Stomach (tissue), 8 donors: ENCODE measurements at regions not wholly inside any gene's neighbourhood (a gene's known extent, or its start where the extent isn't known, plus 50 kb on each side); places are given as distances from the start of the nearest gene placed in this dataset.

ENCODE experiments used
- DNase-seq, 2 donors: peaks; one replicate each; pipeline versions ENCODE4 v3.0.0 to v3.0.0-alpha.2; 2013 to 2019
- H3K27ac ChIP-seq, 5 donors: fragments of 200-600 bp in 4 of 5; sonication (generic) in 4 of 5; one replicate each; pipeline ENCODE4 v1.5.1; 2013 to 2019; ENCODE audit warnings: mild to moderate bottlenecking in 1 of 5, moderate library complexity in 1 of 5
- H3K27me3 ChIP-seq, 3 donors: fragments of 200-600 bp; sonication (generic); one replicate each; pipeline ENCODE4 v1.5.1; 2017 to 2019; ENCODE audit warnings: mixed run types in 1 of 3
- H3K36me3 ChIP-seq, 4 donors: fragments of 200-600 bp; sonication (generic); 1 replicate in 3 of 4; 2 replicates in 1 of 4; pipeline ENCODE4 v1.5.1; 2016 to 2019
- H3K4me1 ChIP-seq, 4 donors: fragments of 200-600 bp; sonication (generic); one replicate each; pipeline ENCODE4 v1.5.1; 2016 to 2019
- H3K4me3 ChIP-seq, 4 donors: fragments of 200-600 bp; sonication (generic) in 3 of 4; one replicate each; pipeline ENCODE4 v1.5.1; 2016 to 2019; ENCODE audit warnings: mild to moderate bottlenecking in 1 of 4
- H3K9me3 ChIP-seq, 4 donors: fragments of 200-600 bp; sonication (generic); one replicate each; pipeline ENCODE4 v1.5.1; 2016 to 2019
- EP300 ChIP-seq: sonication (generic); formaldehyde crosslinking; IDR thresholded peaks from one replicate; pipeline ENCODE4 v1.6.1; 2017; ENCODE audit warnings: antibody characterized with exemption
- POLR2A ChIP-seq, 4 donors: fragments of 450-650 bp; IDR thresholded peaks; one replicate each; pipeline ENCODE4 v1.6.1; 2016; ENCODE audit warnings: antibody characterized with exemption in 4 of 4, control low read depth in 2 of 4, mild to moderate bottlenecking in 1 of 4, moderate library complexity in 1 of 4
- POLR2AphosphoS5 ChIP-seq, 3 donors: sonication (generic); formaldehyde crosslinking; IDR thresholded peaks; one replicate each; pipeline ENCODE4 v1.6.1; 2016; ENCODE audit warnings: antibody characterized with exemption in 3 of 3
- WGBS, 5 donors: extraction: QIAGEN DNeasy Blood & Tissue Kit in 3 of 5; methylation state at CpG; one replicate each; pipeline versions ENCODE4 v1.1.5 to v1.1.7; 2013 to 2018; 5-methylcytosine and 5-hydroxymethylcytosine counted together
- intact Hi-C: fragments of 100-400 bp; cut with DNase I; formaldehyde crosslinking; loops from one replicate; pipeline ENCODE4 v1.15.1; 2023; ENCODE audit warnings: low total_unique reads
- TF ChIP-seq, protein P1 (sequence below), 7 experiments: fragments of 450-650 bp in 4 of 7; fragments of 200-600 bp in 3 of 7; sonication (generic) in 3 of 7; IDR thresholded peaks; one replicate each; pipeline ENCODE4 v1.5.1; 2016 to 2019; ENCODE audit warnings: antibody characterized with exemption in 7 of 7, control low read depth in 2 of 7, mild to moderate bottlenecking in 1 of 7
- donor health status: healthy with polysubstance abuse.
- donor health status: Bipolar disorder and iron deficiency.
- donor health status: healthy.

- Histone ChIP-seq H3K4me3 (no peak overlapping the region), H3K27ac (no peak overlapping the region), H3K27me3 (no peaks in the 10 kb centered on the region), H3K4me1 (no peaks in the 10 kb centered on the region), H3K9me3 (peaks cover 0 to 5% (median 2%) of the 10 kb centered on the region in 4 donors), H3K36me3 (no peaks in the 10 kb centered on the region)
- intact Hi-C loops = no loop called here
- no peak for TF ChIP-seq EP300
- TF ChIP-seq, protein P1, sequence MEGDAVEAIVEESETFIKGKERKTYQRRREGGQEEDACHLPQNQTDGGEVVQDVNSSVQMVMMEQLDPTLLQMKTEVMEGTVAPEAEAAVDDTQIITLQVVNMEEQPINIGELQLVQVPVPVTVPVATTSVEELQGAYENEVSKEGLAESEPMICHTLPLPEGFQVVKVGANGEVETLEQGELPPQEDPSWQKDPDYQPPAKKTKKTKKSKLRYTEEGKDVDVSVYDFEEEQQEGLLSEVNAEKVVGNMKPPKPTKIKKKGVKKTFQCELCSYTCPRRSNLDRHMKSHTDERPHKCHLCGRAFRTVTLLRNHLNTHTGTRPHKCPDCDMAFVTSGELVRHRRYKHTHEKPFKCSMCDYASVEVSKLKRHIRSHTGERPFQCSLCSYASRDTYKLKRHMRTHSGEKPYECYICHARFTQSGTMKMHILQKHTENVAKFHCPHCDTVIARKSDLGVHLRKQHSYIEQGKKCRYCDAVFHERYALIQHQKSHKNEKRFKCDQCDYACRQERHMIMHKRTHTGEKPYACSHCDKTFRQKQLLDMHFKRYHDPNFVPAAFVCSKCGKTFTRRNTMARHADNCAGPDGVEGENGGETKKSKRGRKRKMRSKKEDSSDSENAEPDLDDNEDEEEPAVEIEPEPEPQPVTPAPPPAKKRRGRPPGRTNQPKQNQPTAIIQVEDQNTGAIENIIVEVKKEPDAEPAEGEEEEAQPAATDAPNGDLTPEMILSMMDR (IDR thresholded peaks at IDR 0.05) = no peak
- TF ChIP-seq POLR2AphosphoS5 (IDR thresholded peaks at IDR 0.05) = no peak
- TF ChIP-seq POLR2A (IDR thresholded peaks at IDR 0.05) = no peak
- no peak for DNase-seq
- 43 to 56% (median 52%) methylated on average over 2 of the region's 2 CpGs for WGBS, 5 donors
Observed at GRCh38 chr4:58679051-58679450, 1568.9 kb upstream of the IGFBP7 start.

GRCh38 chr4:58669783-58670182 lies 1559.6 kb upstream of the IGFBP7 start:
- intact Hi-C loops = no loop called here
- no peak for DNase-seq
- no peaks in the 10 kb centered on the region for H3K27me3 ChIP-seq
- H3K36me3 ChIP-seq = no peaks in the 10 kb centered on the region
- no peaks in the 10 kb centered on the region for H3K4me1 ChIP-seq
- H3K9me3 ChIP-seq = peaks cover 0 to 8% (median 3%) of the 10 kb centered on the region in 4 donors
- TF ChIP-seq EP300 (no peak), POLR2A (IDR thresholded peaks at IDR 0.05) (no peak), POLR2AphosphoS5 (IDR thresholded peaks at IDR 0.05) (no peak)
- TF ChIP-seq, protein P1 (IDR thresholded peaks at IDR 0.05) = no peak
- no peak overlapping the region for H3K27ac ChIP-seq
- H3K4me3 ChIP-seq = no peak overlapping the region

DNA sequence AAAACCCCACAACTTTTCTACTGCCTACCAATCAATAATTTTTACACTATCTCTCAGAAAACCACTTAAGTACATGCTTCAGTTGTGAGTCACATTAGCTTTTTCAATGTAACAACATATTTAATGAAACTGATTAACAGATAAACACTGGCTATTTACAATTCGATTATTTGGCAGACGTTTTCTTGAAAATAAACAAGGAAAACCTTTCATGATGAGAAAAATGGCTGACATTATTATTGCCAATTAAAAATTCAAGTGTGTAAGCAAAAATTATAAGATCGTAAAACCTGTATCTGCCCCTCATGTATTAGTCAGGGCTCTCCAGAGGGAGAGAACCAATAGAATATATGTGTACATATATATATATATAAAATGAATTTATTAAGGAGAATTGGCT lies 1555.5 kb upstream of the IGFBP7 start:
- Histone ChIP-seq H3K27me3 (no peaks in the 10 kb centered on the region), H3K36me3 (no peaks in the 10 kb centered on the region), H3K27ac (no peak overlapping the region), H3K9me3 (peaks cover 0 to 13% (median 0%) of the 10 kb centered on the region in 4 donors), H3K4me1 (no peaks in the 10 kb centered on the region), H3K4me3 (no peak overlapping the region)
- TF ChIP-seq EP300 = no peak
- TF ChIP-seq, protein P1 (IDR thresholded peaks at IDR 0.05) = no peak
- TF ChIP-seq POLR2AphosphoS5 (IDR thresholded peaks at IDR 0.05) = no peak
- no peak for TF ChIP-seq POLR2A (IDR thresholded peaks at IDR 0.05)
- 19 to 49% (median 35%) methylated on average over 3 of the region's 3 CpGs for WGBS, 5 donors
- DNase-seq = no peak
- intact Hi-C loops = no loop called here

DNA sequence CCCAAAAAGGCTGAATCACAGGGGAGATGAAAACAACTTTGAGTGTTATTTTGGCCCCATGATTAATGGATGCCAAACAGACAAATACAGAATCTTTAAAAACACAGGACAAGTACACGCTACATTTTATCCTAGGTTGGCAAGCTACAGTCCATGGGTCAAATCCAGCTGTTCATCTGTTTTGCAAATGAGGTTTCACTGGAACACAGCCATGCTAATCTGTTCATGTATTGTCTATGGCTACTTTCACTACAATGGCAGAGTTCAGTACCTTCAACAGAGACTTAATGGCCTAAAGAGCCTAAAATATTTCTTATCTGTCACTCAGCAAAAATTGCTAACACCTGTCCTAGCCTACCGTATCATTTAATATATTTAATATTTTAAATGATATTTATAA lies 1548.5 kb upstream of the IGFBP7 start:
- H3K27ac ChIP-seq = no peak overlapping the region
- no peak for DNase-seq
- no peaks in the 10 kb centered on the region for H3K27me3 ChIP-seq
- H3K4me1 ChIP-seq = no peaks in the 10 kb centered on the region
- WGBS, 5 donors = 66 to 87% (median 79%) methylated on average over 2 of the region's 2 CpGs
- peaks cover 0 to 13% (median 0%) of the 10 kb centered on the region in 4 donors for H3K9me3 ChIP-seq
- H3K4me3 ChIP-seq = no peak overlapping the region
- H3K36me3 ChIP-seq = no peaks in the 10 kb centered on the region
- TF ChIP-seq EP300 (no peak), POLR2AphosphoS5 (IDR thresholded peaks at IDR 0.05) (no peak)
- intact Hi-C loops = no loop called here

GRCh38 chr4:58653251-58653650 lies 1543.1 kb upstream of the IGFBP7 start:
- Histone ChIP-seq H3K9me3 (no peaks in the 10 kb centered on the region), H3K4me3 (no peak overlapping the region), H3K36me3 (no peaks in the 10 kb centered on the region), H3K27me3 (no peaks in the 10 kb centered on the region), H3K4me1 (no peaks in the 10 kb centered on the region), H3K27ac (no peak overlapping the region)
- intact Hi-C loops = no loop called here
- no peak for DNase-seq
- 56 to 79% (median 76%) methylated on average over 1 of the region's 1 CpG for WGBS, 5 donors
- TF ChIP-seq POLR2A (IDR thresholded peaks at IDR 0.05) = no peak
- no peak for TF ChIP-seq POLR2AphosphoS5 (IDR thresholded peaks at IDR 0.05)
- TF ChIP-seq, protein P1 (IDR thresholded peaks at IDR 0.05) = no peak
- no peak for TF ChIP-seq EP300
